PC-9 (cell line): ENCODE measurements at regions not wholly inside any gene's neighbourhood (a gene's known extent, or its start where the extent isn't known, plus 50 kb on each side); places are given as distances from the start of the nearest gene placed in this dataset.

Source experiments
- EZH2 ChIP-seq: fragments of 200-600 bp; sonication (generic); IDR thresholded peaks from 2 replicates; pipeline ENCODE4 v1.8.0; 2017; ENCODE audit warnings: antibody characterized with exemption, low read depth
- TF ChIP-seq, protein P1 (sequence below): fragments of 200-600 bp; sonication (generic); conservative IDR thresholded peaks from 2 replicates; pipeline ENCODE4 v1.6.1; 2017; ENCODE audit warnings: mixed run types, antibody characterized with exemption, mild to moderate bottlenecking, moderate library complexity

DNA sequence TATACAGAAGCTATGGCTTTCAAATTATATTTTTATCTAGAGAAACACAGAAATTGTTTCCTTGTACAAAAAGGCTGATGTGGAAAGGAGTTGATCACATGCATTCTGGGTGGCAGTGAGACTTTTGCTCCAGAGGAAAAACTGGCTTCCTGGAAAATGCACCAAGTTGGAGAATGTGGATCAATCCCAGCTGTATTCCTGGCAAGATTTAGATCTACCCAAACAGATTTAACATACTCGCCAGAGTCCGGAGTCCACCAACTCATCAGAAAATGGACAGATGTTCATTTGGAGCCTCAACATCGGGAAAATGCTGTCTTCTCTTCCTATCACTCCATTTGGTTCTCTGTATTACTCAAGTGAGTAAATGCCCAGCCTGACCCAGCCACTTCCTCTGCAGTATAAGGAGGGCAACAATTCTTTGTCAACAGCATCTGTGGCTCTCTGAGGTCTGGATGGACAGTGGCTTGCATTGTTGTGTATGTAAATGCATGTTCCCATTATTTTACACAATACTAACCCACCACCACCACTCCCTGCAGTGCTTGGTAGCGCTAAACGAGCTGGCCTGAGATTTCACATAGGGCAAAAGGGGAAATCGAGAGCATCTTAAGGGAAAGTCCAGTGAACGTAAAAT, 226.2 kb upstream of the IRF2BP2 start:
- TF ChIP-seq, protein P1, sequence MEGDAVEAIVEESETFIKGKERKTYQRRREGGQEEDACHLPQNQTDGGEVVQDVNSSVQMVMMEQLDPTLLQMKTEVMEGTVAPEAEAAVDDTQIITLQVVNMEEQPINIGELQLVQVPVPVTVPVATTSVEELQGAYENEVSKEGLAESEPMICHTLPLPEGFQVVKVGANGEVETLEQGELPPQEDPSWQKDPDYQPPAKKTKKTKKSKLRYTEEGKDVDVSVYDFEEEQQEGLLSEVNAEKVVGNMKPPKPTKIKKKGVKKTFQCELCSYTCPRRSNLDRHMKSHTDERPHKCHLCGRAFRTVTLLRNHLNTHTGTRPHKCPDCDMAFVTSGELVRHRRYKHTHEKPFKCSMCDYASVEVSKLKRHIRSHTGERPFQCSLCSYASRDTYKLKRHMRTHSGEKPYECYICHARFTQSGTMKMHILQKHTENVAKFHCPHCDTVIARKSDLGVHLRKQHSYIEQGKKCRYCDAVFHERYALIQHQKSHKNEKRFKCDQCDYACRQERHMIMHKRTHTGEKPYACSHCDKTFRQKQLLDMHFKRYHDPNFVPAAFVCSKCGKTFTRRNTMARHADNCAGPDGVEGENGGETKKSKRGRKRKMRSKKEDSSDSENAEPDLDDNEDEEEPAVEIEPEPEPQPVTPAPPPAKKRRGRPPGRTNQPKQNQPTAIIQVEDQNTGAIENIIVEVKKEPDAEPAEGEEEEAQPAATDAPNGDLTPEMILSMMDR: no peak
- TF ChIP-seq EZH2: no peak
